Hematopoietic multipotent progenitor cell treated with erythropoietin and hydrocortisone succinate and interleukin-3 and kit ligand, for 17 days (in vitro differentiated cells): ENCODE measurements at regions not wholly inside any gene's neighbourhood (a gene's known extent, or its start where the extent isn't known, plus 50 kb on each side); places are given as distances from the start of the nearest gene placed in this dataset.
"Not testable (repeated sequence)": the region's sequence is repeated elsewhere in the genome, so short reads cannot be mapped to it uniquely, and the experiment has no call there.

ENCODE experiments used
- DNase-seq: peaks from one replicate; pipeline ENCODE4 v3.0.0-alpha.2; 2015; ENCODE audit warnings: low spot score

GRCh38 chr21:5065240-5066211 lies 5455.9 kb upstream of the TPTE start:
- DNase-seq: not testable (repeated sequence)

GRCh38 chr21:5066682-5067251 lies 5454.6 kb upstream of the TPTE start:
- DNase-seq: not testable (repeated sequence)

- DNase-seq: not testable (repeated sequence)
These were observed 5453.9 kb upstream of the TPTE start for GRCh38 chr21:5067326-5068048.

- DNase-seq: not testable (repeated sequence)
These were observed 5452.7 kb upstream of the TPTE start for GRCh38 chr21:5068649-5069048.

DNA sequence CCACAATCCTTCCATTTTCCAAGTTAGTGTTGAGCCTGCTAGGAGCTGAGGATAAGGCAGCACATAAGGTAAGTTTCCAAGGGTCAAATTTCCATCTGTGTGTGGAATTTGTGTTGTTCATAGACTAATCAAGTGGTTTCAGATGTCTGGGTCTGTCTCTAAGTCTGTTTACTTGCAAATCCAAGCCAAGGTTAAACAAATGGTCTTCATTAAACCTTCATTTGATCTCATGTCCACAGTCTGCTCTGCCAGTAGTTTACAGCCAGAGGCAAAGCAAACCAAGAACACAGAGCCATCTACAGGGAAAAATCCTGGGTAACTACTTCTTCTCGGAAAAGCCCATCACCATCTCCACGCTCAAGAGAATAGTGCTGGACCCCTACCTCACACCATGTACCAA lies 5450.2 kb upstream of the TPTE start:
- not testable (repeated sequence) for DNase-seq

GRCh38 chr21:5076854-5077253 lies 5444.5 kb upstream of the TPTE start:
- not testable (repeated sequence) for DNase-seq

- not testable (repeated sequence) for DNase-seq
These were observed 5442.0 kb upstream of the TPTE start for GRCh38 chr21:5079361-5079760.

- DNase-seq: not testable (repeated sequence)
These were observed 5441.4 kb upstream of the TPTE start for GRCh38 chr21:5080015-5080414.

GRCh38 chr21:5084246-5084645 lies 5437.1 kb upstream of the TPTE start:
- DNase-seq: not testable (repeated sequence)

DNA sequence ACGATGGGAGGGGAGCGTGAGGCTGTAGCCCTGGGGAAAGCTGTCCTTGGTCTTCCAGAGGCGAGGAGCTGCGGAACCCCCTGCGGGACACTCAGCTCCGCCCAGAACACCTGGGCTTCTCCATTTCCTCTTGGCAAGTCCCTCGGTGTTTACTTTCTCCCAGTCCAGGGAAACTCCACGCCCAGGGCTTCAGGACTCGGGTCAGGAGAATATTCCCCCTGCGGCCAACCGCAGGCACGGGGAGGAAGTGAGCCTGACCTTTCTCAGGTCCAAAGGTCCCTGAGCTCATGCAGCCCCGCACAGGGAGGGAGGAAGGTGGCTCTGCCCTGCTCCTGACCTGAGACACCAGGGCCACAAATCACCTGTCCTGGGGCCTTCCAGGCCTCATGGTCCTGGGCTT lies 5435.9 kb upstream of the TPTE start:
- not testable (repeated sequence) for DNase-seq

GRCh38 chr21:5086416-5086815 lies 5435.0 kb upstream of the TPTE start:
- DNase-seq: not testable (repeated sequence)

GRCh38 chr21:5088820-5089219 lies 5432.6 kb upstream of the TPTE start:
- DNase-seq: not testable (repeated sequence)

DNA sequence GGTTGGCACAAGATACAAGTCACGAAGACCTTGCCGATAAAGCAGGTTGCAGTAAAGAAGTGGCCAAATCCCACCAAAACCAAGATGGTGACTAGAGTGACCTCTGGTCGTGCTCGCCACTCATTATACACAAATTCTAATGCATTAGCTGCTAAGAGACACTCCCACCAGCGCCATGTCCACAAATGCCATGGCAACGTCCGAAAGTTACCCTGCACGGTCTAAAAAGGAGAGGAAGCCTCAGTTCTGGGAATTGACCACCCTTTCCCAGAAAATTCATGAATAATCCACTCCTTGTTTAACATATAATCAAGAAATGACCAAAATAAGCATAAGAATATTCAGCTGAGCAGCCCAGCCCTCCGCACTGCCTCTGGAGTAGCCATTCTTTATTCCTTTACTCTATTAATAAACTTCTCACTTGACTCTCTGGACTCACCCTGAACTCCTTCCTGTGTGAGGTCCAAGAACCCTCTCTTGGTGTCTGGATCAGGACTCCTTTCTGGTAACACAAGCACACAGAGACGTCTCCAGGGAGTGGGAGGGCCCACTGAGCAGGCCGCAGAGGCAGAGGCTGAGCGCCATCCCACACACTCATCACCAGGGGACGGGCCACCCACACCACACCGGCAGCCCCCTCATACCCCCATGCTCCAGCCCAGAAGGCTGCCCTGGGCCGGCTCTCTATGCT lies 5431.8 kb upstream of the TPTE start:
- DNase-seq: not testable (repeated sequence)

- DNase-seq: not testable (repeated sequence)
These were observed 5431.0 kb upstream of the TPTE start for GRCh38 chr21:5090132-5091079.

DNA sequence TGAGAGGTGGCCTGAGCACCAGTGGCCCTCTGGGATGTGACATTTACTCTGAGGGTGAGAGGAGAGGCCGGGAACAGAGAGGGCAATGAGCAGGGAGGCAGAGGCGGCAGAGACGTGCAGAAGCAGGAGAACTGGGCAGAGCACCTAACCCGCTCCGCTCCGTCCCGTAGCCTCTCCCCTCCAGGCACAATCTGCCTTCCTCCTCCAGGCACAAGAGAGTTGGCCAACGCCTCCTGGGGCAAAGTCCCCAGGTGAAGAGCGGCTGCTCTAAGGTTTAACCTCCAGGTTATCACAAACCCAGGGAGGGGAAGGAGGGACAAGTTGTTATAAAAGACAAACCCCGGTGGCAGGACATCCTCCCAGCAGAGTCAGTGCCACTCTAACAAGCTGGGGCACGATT lies 5430.1 kb upstream of the TPTE start:
- not testable (repeated sequence) for DNase-seq

- DNase-seq: not testable (repeated sequence)
These were observed 5425.8 kb upstream of the TPTE start for GRCh38 chr21:5095628-5096027.

GRCh38 chr21:5098010-5098743 lies 5423.2 kb upstream of the TPTE start:
- not testable (repeated sequence) for DNase-seq

GRCh38 chr21:5100604-5101174 lies 5420.7 kb upstream of the TPTE start:
- DNase-seq: not testable (repeated sequence)

- DNase-seq: not testable (repeated sequence)
These were observed 5419.6 kb upstream of the TPTE start for GRCh38 chr21:5101749-5102148.
